Activated T-cell treated with anti-CD3 and anti-CD28 coated beads, Interleukin-2, amount 50 U/mL, for 24 hours (primary cell): ENCODE measurements at regions not wholly inside any gene's neighbourhood (a gene's known extent, or its start where the extent isn't known, plus 50 kb on each side); places are given as distances from the start of the nearest gene placed in this dataset.

Experiments
- DNase-seq: peaks from one replicate; pipeline ENCODE4 v3.0.0-alpha.2; 2020
- H3K27ac Mint-ChIP-seq: 2 replicates; pipeline ENCODE4 v1.8.0; 2020; ENCODE audit warnings: mild to moderate bottlenecking, mixed read lengths
- H3K27me3 Mint-ChIP-seq: 2 replicates; pipeline ENCODE4 v1.8.0; 2020; ENCODE audit warnings: mixed read lengths
- H3K36me3 Mint-ChIP-seq: 2 replicates; pipeline ENCODE4 v1.8.0; 2020; ENCODE audit warnings: low read depth, mixed read lengths
- H3K4me1 Mint-ChIP-seq: 2 replicates; pipeline ENCODE4 v1.8.0; 2020; ENCODE audit warnings: low read depth, mixed read lengths
- H3K4me3 Mint-ChIP-seq: 2 replicates; pipeline ENCODE4 v1.8.0; 2020; ENCODE audit warnings: mild to moderate bottlenecking, moderate library complexity, mixed read lengths
- H3K9me3 Mint-ChIP-seq: 2 replicates; pipeline ENCODE4 v1.8.0; 2020; ENCODE audit warnings: mixed read lengths

DNA sequence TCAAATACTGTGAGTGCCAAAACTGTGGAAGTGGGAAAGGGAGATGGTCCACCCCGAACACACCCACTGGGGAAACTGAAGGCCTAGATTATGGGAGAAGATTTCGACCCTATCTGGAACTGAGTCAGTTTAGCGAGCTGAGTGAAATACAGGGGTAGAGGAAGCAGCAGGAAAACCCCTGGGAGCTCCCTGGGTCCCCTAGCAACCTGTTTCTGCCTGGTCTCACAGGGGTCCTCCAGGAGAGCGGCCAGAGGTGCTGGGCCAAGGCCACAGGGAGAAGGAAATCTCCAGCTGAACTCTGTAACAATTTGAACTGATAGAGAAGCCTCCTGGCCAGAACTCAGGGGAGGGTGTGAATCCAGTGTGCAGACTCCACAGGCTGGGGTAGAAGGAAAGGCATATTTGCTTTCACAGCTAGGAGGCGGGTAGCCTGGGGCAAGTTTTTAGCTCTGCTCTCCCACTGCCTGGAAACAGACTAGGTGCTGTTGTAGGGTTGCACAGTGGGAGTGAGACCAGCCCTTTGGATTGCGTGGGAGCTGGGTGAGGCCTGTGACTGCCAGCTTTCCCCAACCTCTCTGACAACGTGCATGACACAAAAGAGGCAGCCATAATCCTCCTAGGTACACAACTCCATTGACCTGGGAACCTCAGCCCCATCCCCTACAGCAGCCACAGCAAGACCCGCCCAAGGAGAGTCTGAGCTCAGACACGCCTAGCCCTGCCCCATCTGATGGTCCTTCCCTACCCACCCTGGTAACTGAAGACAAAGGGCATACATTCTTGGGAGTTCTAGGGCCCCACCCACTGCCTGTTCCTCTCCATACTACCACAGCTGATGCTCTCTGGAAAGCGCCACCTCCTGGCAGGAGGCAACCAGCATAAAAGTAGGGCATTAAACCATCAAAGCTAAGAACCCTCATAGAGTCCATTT lies 78.8 kb upstream of the GPBP1 start:
- DNase-seq, result no peak
- no peak overlapping the region for H3K4me3 Mint-ChIP-seq
- H3K27me3 Mint-ChIP-seq, result no peaks in the 10 kb centered on the region
- peaks cover 6% of the 10 kb centered on the region for H3K36me3 Mint-ChIP-seq
- no peaks in the 10 kb centered on the region for H3K4me1 Mint-ChIP-seq
- H3K9me3 Mint-ChIP-seq, result peaks cover 35% of the 10 kb centered on the region
- H3K27ac Mint-ChIP-seq, result no peak overlapping the region

DNA sequence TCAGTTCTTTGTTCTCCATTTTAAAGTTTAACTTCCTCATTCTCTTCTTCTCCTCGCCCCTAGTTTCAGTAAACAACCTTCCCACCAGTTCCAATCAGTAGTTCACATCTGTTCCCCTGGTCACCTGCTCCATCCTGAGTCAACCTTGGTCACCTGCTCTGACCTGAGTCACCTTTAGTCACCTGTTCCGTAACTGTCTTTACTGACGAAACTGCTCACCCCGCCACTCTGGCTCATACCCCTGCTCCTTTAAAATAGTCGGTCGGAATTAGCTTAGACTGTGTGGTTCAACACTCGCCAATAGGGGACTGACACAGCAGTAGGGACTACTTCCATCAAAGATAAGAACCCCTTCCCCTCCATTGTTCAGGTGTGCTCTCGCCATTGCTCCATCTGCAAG lies 76.3 kb upstream of the GPBP1 start:
- DNase-seq, result no peak
- Mint-ChIP-seq H3K27me3 (no peaks in the 10 kb centered on the region), H3K9me3 (peaks cover 35% of the 10 kb centered on the region), H3K27ac (no peak overlapping the region), H3K4me3 (no peak overlapping the region), H3K36me3 (peaks cover 6% of the 10 kb centered on the region), H3K4me1 (no peaks in the 10 kb centered on the region)

DNA sequence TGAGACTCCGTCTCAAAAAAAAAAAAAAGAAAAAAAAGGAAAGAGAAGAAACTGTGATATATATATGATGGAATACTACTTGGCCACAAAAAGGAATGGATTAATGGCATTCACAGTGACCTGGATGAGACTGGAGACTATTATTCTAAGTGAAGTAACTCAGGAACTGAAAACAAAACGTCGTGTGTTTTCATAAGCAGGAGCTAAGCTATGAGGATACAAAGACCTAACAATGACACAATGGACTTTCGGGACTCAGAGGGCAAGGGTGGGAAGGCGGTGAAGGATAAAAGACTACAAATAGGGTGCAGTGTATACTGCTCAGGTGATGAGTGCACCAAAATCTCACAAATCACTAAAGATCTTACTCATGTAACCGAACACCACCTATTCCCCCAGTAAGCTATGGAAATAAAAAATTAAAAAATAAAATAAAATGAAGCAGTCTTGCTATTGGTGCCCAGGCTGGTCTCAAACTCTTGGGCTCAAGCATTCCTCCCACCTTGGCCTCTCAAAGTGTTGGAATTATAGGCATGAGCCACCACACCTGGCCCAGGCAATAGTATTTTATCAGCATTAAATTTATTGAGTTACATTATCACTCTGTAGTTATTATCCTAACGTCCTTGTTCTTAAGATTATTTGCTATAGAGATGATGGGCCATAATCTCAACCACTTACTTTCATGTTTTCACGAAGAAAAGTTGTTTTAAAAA lies 71.5 kb upstream of the GPBP1 start:
- Mint-ChIP-seq H3K27ac (no peak overlapping the region), H3K27me3 (no peaks in the 10 kb centered on the region), H3K9me3 (peaks cover 14% of the 10 kb centered on the region), H3K36me3 (peaks cover 6% of the 10 kb centered on the region), H3K4me3 (no peak overlapping the region), H3K4me1 (no peaks in the 10 kb centered on the region)
- DNase-seq, result no peak

DNA sequence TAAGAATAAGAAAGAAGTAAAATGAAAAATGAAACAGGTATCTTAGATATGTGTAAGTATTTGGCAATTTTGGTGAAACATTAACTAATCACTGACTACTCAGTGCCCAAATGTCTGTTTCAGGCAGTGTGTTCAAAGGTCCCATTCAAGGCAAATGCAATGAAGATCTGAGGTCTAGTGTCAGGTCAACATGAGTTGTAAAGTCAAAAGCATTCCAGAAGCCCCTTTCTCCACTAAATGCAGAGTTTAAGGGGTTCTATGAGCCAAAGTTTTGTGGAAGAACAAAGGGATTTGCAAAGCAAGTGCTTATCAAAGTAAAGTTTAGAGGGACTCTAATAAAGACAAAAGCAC lies 71.0 kb upstream of the GPBP1 start:
- no peak for DNase-seq
- no peak overlapping the region for H3K4me3 Mint-ChIP-seq
- H3K4me1 Mint-ChIP-seq, result no peaks in the 10 kb centered on the region
- H3K9me3 Mint-ChIP-seq, result peaks cover 9% of the 10 kb centered on the region
- H3K36me3 Mint-ChIP-seq, result peaks cover 1% of the 10 kb centered on the region
- no peak overlapping the region for H3K27ac Mint-ChIP-seq
- no peaks in the 10 kb centered on the region for H3K27me3 Mint-ChIP-seq

DNA sequence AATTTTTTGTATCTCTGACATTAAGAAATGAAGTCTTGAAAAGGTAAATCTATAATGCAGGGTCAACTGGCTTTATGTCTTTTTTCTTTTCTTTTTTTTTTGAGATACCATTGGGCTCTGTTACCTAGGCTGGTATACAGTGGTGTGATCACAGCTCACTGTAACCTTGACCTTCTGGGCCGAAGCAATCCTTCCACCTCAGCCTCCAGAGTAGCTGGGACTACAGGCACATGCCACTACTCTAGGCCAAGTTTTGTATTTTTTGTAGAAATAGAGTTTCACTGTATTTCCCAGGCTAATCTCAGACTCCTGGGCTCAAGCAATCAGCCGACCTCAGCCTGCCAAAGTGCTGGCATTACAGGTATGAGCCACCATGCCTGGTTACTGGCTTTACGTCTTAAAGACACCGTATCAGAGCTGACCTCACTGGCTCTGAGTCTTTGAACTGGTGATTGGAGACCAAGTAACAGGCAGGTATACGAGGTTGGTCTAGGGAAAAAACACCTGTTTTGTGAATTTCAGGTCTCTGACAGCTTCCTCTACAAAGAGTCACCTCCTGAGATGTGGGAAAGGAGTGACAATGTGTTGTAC lies 70.4 kb upstream of the GPBP1 start:
- Mint-ChIP-seq H3K27ac (no peak overlapping the region), H3K36me3 (no peaks in the 10 kb centered on the region), H3K9me3 (peaks cover 4% of the 10 kb centered on the region), H3K4me3 (no peak overlapping the region), H3K27me3 (no peaks in the 10 kb centered on the region), H3K4me1 (no peaks in the 10 kb centered on the region)
- DNase-seq, result no peak

DNA sequence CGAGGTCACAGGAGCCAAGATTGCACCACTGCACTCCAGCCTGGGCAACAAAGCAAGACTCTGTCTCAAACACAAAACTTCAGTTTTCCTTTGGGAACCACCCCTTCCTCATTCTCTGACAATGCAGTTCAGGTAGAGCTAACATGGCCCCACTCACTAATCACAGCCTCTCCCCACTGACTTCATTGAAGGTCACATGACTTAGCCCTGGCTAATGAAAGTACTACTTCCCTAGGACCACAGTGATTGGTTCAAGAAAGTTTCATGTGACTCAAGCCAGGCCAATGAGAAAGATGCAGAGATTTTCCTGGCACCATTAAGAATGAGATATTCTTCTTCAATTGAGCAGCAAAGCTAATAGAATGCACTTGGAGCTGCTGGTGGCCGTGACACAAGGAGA lies 67.2 kb upstream of the GPBP1 start:
- no peak overlapping the region for H3K27ac Mint-ChIP-seq
- no peak for DNase-seq
- no peaks in the 10 kb centered on the region for H3K27me3 Mint-ChIP-seq
- no peak overlapping the region for H3K4me3 Mint-ChIP-seq
- H3K4me1 Mint-ChIP-seq, result no peaks in the 10 kb centered on the region
- no peaks in the 10 kb centered on the region for H3K9me3 Mint-ChIP-seq
- H3K36me3 Mint-ChIP-seq, result no peaks in the 10 kb centered on the region

DNA sequence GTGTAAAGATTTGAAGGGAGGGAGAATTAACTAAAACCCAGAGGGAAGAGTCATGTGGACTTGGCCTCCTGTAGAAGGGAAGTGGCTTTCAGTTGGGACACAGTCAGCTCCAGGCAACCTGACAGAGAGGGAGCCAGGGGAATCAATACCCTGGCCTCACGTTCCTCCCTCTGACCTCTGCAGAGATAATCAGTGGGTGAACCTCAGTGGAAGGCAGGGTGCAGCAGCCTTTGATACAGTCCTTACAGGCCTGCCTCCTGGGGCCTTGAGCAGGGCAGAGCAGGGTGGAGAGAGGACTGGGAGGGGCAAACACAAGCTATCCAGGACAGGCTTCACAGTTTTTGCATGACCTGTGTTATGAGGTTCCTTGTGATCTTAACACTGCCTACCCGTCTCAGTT lies 61.9 kb upstream of the GPBP1 start:
- Mint-ChIP-seq H3K36me3 (no peaks in the 10 kb centered on the region), H3K27me3 (no peaks in the 10 kb centered on the region), H3K4me3 (no peak overlapping the region), H3K9me3 (no peaks in the 10 kb centered on the region), H3K27ac (no peak overlapping the region), H3K4me1 (peaks cover 8% of the 10 kb centered on the region)
- no peak for DNase-seq

DNA sequence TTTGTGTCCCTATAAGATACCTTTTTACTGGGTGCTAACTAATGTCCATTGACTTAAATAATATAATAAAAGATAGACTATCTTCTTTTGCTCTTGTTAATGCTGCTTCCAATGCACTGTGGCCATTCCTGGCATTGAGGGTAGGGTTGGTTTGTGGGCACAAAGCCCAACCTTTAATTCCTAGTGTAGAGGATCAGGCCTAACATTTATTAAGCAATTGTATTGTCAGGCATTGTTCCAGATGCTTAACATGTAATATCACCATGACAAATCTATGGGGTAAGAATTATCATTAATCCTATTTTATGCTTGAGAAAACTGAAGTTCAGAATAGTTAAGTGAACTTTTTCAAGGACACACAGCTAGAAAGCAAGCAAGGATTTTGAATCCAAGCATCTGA lies 60.4 kb upstream of the GPBP1 start:
- Mint-ChIP-seq H3K27me3 (no peaks in the 10 kb centered on the region), H3K4me3 (no peak overlapping the region), H3K9me3 (no peaks in the 10 kb centered on the region), H3K4me1 (peaks cover 21% of the 10 kb centered on the region), H3K27ac (no peak overlapping the region), H3K36me3 (no peaks in the 10 kb centered on the region)
- no peak for DNase-seq

DNA sequence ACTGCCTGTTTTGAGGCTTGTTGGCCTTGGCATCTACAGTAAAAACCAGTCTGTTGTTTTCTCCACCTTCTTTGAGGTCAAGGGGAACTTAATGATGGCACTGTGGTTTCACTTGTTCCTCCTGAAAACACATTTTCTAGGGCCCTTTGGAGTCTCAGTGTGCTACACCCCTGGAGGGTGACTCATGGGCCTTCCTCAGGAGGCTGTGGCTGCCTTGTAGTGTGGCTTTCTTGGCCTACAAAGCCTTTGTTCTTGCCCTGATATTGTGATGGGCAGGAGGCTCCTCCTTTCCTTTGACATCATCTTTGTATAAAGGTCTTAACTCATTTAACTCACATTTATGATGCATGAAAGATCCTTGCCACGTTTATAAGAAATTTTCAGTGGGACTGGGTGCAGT lies 56.3 kb upstream of the GPBP1 start:
- H3K9me3 Mint-ChIP-seq, result no peaks in the 10 kb centered on the region
- no peaks in the 10 kb centered on the region for H3K27me3 Mint-ChIP-seq
- peak; percentile 36 for DNase-seq
- H3K4me3 Mint-ChIP-seq, result no peak overlapping the region
- no peaks in the 10 kb centered on the region for H3K36me3 Mint-ChIP-seq
- peak overlapping the region; percentile 15 for H3K27ac Mint-ChIP-seq
- peaks cover 21% of the 10 kb centered on the region for H3K4me1 Mint-ChIP-seq

DNA sequence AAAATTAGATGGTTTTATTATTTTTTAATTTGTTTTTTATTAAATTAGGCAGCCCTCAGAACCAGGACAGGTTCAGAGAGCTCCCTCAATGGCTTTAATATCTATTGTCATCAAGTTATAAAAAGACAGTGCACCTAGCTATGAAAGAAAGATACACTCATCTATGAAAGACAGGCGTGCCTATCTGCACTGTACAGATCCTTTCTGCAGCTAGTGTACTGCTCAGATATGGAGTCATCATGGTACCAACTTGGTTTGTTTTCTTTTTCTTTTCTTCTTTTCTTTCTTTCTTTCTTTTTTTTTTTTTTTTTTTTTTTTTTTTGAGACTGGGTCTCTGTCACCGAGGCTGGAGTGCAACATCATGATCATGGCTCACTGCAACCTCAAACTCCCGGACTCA lies 54.8 kb upstream of the GPBP1 start:
- H3K9me3 Mint-ChIP-seq, result peaks cover 3% of the 10 kb centered on the region
- no peaks in the 10 kb centered on the region for H3K36me3 Mint-ChIP-seq
- no peak overlapping the region for H3K4me3 Mint-ChIP-seq
- no peak overlapping the region for H3K27ac Mint-ChIP-seq
- no peak for DNase-seq
- H3K4me1 Mint-ChIP-seq, result peaks cover 21% of the 10 kb centered on the region
- H3K27me3 Mint-ChIP-seq, result no peaks in the 10 kb centered on the region

DNA sequence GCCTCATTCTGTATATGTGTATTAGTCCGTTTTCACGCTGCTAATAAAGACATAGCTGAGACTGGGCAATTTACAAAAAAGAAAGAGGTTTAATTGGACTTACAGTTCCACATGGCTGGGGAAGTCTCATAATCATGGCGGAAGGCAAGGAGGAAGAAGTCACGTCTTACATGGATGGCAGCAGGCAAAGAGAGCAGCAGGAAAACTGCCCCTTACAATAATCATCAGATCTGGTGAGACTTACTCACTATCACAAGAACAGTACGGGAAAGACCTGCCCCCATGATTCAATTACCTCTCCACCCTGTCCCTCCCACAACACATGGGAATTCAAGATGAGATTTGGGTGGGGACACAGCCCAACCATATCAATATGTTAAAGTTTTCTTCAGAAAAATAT lies 49.8 kb upstream of the GPBP1 start:
- Mint-ChIP-seq H3K4me1 (no peaks in the 10 kb centered on the region), H3K27ac (no peak overlapping the region), H3K4me3 (no peak overlapping the region), H3K36me3 (no peaks in the 10 kb centered on the region), H3K27me3 (no peaks in the 10 kb centered on the region), H3K9me3 (peaks cover 4% of the 10 kb centered on the region)
- no peak for DNase-seq
